ENCODE measurements at regions not wholly inside any gene's neighbourhood (a gene's known extent, or its start where the extent isn't known, plus 50 kb on each side); places are given as distances from the start of the nearest gene placed in this dataset.

GRCh38 chr9:71308454-71308853 lies 187.0 kb upstream of the TRPM3 start:
- no peak for ATAC-seq (ENCODE audit: poor library complexity)
- H3K4me3 ChIP-seq (ENCODE audit: low read length), result no peak overlapping the region

GRCh38 chr9:71306134-71306533 lies 184.7 kb upstream of the TRPM3 start:
- Mint-ChIP-seq H3K9me3 (no peaks in the 10 kb centered on the region), H3K27ac (no peak overlapping the region), H3K4me1 (ENCODE audit: low read depth) (no peaks in the 10 kb centered on the region), H3K27me3 (no peaks in the 10 kb centered on the region), H3K36me3 (ENCODE audit: low read depth) (no peaks in the 10 kb centered on the region), H3K4me3 (no peak overlapping the region)
- intact Hi-C loops (cut with DNase I, micrococcal nuclease), result no loop called here
- Histone ChIP-seq H3K9me3 (ENCODE audit: control insufficient read depth in 1 of 2, insufficient read depth in 1 of 2, low read length in 2 of 2) (no peaks in the 10 kb centered on the region), H3K27ac (ENCODE audit: low read depth in 1 of 2, low read length in 2 of 2) (no peak overlapping the region), H3K36me3 (ENCODE audit: insufficient read depth, low read length) (no peaks in the 10 kb centered on the region), H3K27me3 (ENCODE audit: control insufficient read depth in 1 of 2, insufficient read depth in 2 of 2, low read length in 2 of 2) (no peaks in the 10 kb centered on the region), H3K4me1 (ENCODE audit: insufficient read depth, low read length) (no peaks in the 10 kb centered on the region), H3K4me3 (ENCODE audit: low read length) (no peak overlapping the region)
- POLR2A ChIA-PET, result no interaction called here
- no peak for TF ChIP-seq CTCF (IDR thresholded peaks at IDR 0.05)
- ATAC-seq (ENCODE audit: poor library complexity) (no peak), DNase-seq (no peak)
- CTCF ChIA-PET, result no interaction called here

More at GRCh38 chr9:71308454-71308853, 187.0 kb upstream of the TRPM3 start:
- ChIA-PET POLR2A (no interaction called here), CTCF (no interaction called here)
- no peak overlapping the region for H3K27ac Mint-ChIP-seq
- H3K9me3 Mint-ChIP-seq, result no peaks in the 10 kb centered on the region
- H3K36me3 ChIP-seq (ENCODE audit: insufficient read depth, low read length), result no peaks in the 10 kb centered on the region
- H3K27me3 ChIP-seq (ENCODE audit: control insufficient read depth in 1 of 2, insufficient read depth in 2 of 2, low read length in 2 of 2), result no peaks in the 10 kb centered on the region
- no peak for DNase-seq
- H3K4me1 ChIP-seq (ENCODE audit: insufficient read depth, low read length), result no peaks in the 10 kb centered on the region
- H3K27me3 Mint-ChIP-seq, result no peaks in the 10 kb centered on the region
- no peak overlapping the region for H3K27ac ChIP-seq (ENCODE audit: low read depth in 1 of 2, low read length in 2 of 2)
- H3K4me3 Mint-ChIP-seq, result no peak overlapping the region
- no peaks in the 10 kb centered on the region for H3K4me1 Mint-ChIP-seq (ENCODE audit: low read depth)
- intact Hi-C loops (cut with DNase I, micrococcal nuclease), result no loop called here
- H3K36me3 Mint-ChIP-seq (ENCODE audit: low read depth), result no peaks in the 10 kb centered on the region
- H3K9me3 ChIP-seq (ENCODE audit: control insufficient read depth in 1 of 2, insufficient read depth in 1 of 2, low read length in 2 of 2), result no peaks in the 10 kb centered on the region
- no peak for TF ChIP-seq CTCF (IDR thresholded peaks at IDR 0.05)

GRCh38 chr9:71303351-71303750 lies 181.9 kb upstream of the TRPM3 start:
- POLR2A ChIA-PET, result no interaction called here

More at GRCh38 chr9:71303351-71303750, 181.9 kb upstream of the TRPM3 start:
- intact Hi-C loops (cut with DNase I, micrococcal nuclease), result no loop called here
- H3K4me3 ChIP-seq (ENCODE audit: low read length), result no peak overlapping the region
- no peaks in the 10 kb centered on the region for H3K27me3 ChIP-seq (ENCODE audit: control insufficient read depth in 1 of 2, insufficient read depth in 2 of 2, low read length in 2 of 2)
- Mint-ChIP-seq H3K9me3 (no peaks in the 10 kb centered on the region), H3K4me1 (ENCODE audit: low read depth) (no peaks in the 10 kb centered on the region), H3K27me3 (peaks cover 4% of the 10 kb centered on the region), H3K27ac (no peak overlapping the region), H3K4me3 (no peak overlapping the region), H3K36me3 (ENCODE audit: low read depth) (no peaks in the 10 kb centered on the region)
- CTCF ChIA-PET, result no interaction called here
- ATAC-seq (ENCODE audit: poor library complexity) (no peak), DNase-seq (no peak)
- H3K4me1 ChIP-seq (ENCODE audit: insufficient read depth, low read length), result no peaks in the 10 kb centered on the region
- TF ChIP-seq CTCF (IDR thresholded peaks at IDR 0.05), result no peak
- no peaks in the 10 kb centered on the region for H3K9me3 ChIP-seq (ENCODE audit: control insufficient read depth in 1 of 2, insufficient read depth in 1 of 2, low read length in 2 of 2)
- no peaks in the 10 kb centered on the region for H3K36me3 ChIP-seq (ENCODE audit: insufficient read depth, low read length)
- H3K27ac ChIP-seq (ENCODE audit: low read depth in 1 of 2, low read length in 2 of 2), result no peak overlapping the region

Measured in CD4-positive, alpha-beta T cell (primary cell).